Parathyroid adenoma (tissue), 2 donors: ENCODE measurements at regions not wholly inside any gene's neighbourhood (a gene's known extent, or its start where the extent isn't known, plus 50 kb on each side); places are given as distances from the start of the nearest gene placed in this dataset.

Experiments used
- H2AFZ ChIP-seq: fragments of 300-600 bp; sonication (generic); one replicate; pipeline ENCODE4 v1.7.0; 2017; ENCODE audit warnings: antibody characterized with exemption, mild to moderate bottlenecking
- H3K27ac ChIP-seq: fragments of 300-600 bp; sonication (generic); one replicate; pipeline ENCODE4 v1.7.0; 2017
- H3K27me3 ChIP-seq: fragments of 300-600 bp; sonication (generic); one replicate; pipeline ENCODE4 v1.7.0; 2017; ENCODE audit warnings: low read length; ENCODE audit not compliant: control insufficient read depth, insufficient read depth
- H3K36me3 ChIP-seq: fragments of 300-600 bp; sonication (generic); one replicate; pipeline ENCODE4 v1.7.0; 2017; ENCODE audit warnings: low read length; ENCODE audit not compliant: control insufficient read depth, insufficient read depth
- H3K4me1 ChIP-seq: fragments of 300-600 bp; sonication (generic); one replicate; pipeline ENCODE4 v1.7.0; 2017; ENCODE audit warnings: control low read depth
- H3K4me2 ChIP-seq: fragments of 300-600 bp; sonication (generic); one replicate; pipeline ENCODE4 v1.7.0; 2017; ENCODE audit warnings: low read length
- H3K4me3 ChIP-seq: fragments of 300-600 bp; sonication (generic); one replicate; pipeline ENCODE4 v1.7.0; 2017; ENCODE audit warnings: low read depth, low read length
- H3K79me2 ChIP-seq: fragments of 300-600 bp; sonication (generic); one replicate; pipeline ENCODE4 v1.7.0; 2017; ENCODE audit warnings: control low read depth
- H3K9ac ChIP-seq: fragments of 300-600 bp; sonication (generic); one replicate; pipeline ENCODE4 v1.7.0; 2017; ENCODE audit warnings: mild to moderate bottlenecking
- H3K9me3 ChIP-seq: fragments of 300-600 bp; sonication (generic); one replicate; pipeline ENCODE4 v1.7.0; 2017; ENCODE audit warnings: low read length; ENCODE audit not compliant: control insufficient read depth
- TF ChIP-seq, protein P1 (sequence below): fragments of 300-600 bp; sonication (generic); IDR thresholded peaks from one replicate; pipeline ENCODE4 v1.7.0; 2017; ENCODE audit warnings: antibody characterized with exemption, mild to moderate bottlenecking
- donor health status: primary hyperparathyroidism.

GRCh38 chr4:18524667-18525066 is 503.1 kb upstream of the LCORL start:
- no peak overlapping the region for H3K9ac ChIP-seq
- H3K79me2 ChIP-seq = no peaks in the 10 kb centered on the region
- H3K4me1 ChIP-seq = no peaks in the 10 kb centered on the region
- H3K4me3 ChIP-seq = no peak overlapping the region
- no peak overlapping the region for H3K4me2 ChIP-seq
- no peaks in the 10 kb centered on the region for H3K9me3 ChIP-seq
- no peaks in the 10 kb centered on the region for H3K27me3 ChIP-seq
- no peak overlapping the region for H2AFZ ChIP-seq
- TF ChIP-seq, protein P1, sequence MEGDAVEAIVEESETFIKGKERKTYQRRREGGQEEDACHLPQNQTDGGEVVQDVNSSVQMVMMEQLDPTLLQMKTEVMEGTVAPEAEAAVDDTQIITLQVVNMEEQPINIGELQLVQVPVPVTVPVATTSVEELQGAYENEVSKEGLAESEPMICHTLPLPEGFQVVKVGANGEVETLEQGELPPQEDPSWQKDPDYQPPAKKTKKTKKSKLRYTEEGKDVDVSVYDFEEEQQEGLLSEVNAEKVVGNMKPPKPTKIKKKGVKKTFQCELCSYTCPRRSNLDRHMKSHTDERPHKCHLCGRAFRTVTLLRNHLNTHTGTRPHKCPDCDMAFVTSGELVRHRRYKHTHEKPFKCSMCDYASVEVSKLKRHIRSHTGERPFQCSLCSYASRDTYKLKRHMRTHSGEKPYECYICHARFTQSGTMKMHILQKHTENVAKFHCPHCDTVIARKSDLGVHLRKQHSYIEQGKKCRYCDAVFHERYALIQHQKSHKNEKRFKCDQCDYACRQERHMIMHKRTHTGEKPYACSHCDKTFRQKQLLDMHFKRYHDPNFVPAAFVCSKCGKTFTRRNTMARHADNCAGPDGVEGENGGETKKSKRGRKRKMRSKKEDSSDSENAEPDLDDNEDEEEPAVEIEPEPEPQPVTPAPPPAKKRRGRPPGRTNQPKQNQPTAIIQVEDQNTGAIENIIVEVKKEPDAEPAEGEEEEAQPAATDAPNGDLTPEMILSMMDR = no peak
- no peak overlapping the region for H3K27ac ChIP-seq
- H3K36me3 ChIP-seq = no peaks in the 10 kb centered on the region

GRCh38 chr4:18518098-18518497 is 496.5 kb upstream of the LCORL start:
- Histone ChIP-seq H3K9ac (no peak overlapping the region), H3K4me3 (no peak overlapping the region), H3K27me3 (no peaks in the 10 kb centered on the region), H3K4me2 (no peak overlapping the region), H3K27ac (no peak overlapping the region), H2AFZ (no peak overlapping the region), H3K4me1 (no peaks in the 10 kb centered on the region), H3K9me3 (no peaks in the 10 kb centered on the region), H3K79me2 (no peaks in the 10 kb centered on the region), H3K36me3 (no peaks in the 10 kb centered on the region)
- TF ChIP-seq, protein P1 = no peak

DNA sequence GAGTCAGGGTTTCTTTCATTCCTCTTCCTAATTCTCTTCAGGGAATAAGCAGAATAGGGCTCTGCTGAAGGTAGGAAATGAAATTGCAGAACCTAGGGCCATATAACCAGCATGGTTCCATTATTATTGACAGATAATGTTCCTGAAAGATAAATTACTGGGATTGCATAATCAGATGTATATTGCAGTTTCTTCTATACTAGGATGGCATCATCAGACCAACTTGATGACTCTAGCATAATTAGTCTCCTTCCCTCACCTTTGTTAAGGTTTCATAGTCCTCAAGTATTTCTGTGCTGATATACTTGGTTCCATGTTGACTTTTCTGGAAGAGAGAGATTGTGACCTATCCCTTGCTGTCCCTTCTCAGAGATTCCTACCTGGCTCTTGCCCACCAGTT is 492.3 kb upstream of the LCORL start:
- Histone ChIP-seq H3K36me3 (no peaks in the 10 kb centered on the region), H3K4me1 (no peaks in the 10 kb centered on the region), H3K9me3 (no peaks in the 10 kb centered on the region), H3K9ac (no peak overlapping the region), H3K4me2 (no peak overlapping the region), H3K79me2 (no peaks in the 10 kb centered on the region), H3K4me3 (no peak overlapping the region), H3K27me3 (no peaks in the 10 kb centered on the region), H2AFZ (no peak overlapping the region), H3K27ac (no peak overlapping the region)
- TF ChIP-seq, protein P1 = no peak

DNA sequence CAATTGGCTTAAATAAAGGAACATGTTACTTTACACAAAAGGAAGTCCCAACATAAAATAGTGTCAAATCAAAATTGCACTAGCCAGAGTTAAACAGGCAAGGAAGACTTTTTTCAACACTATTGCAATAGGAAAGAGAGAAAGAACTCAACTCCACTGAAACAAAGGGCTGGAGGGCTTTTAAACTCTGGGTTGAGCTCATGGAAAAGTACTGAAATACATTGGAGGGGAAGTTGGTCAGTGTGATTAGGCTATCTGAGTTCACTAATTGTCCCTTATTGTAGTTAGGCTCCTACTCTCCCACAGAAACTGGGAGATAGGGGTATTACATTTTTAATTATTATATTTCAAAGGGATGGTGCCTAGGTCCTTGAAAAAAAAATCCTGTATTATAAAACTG is 491.2 kb upstream of the LCORL start:
- TF ChIP-seq, protein P1 = no peak
- H3K4me2 ChIP-seq = no peak overlapping the region

GRCh38 chr4:18511727-18512126 is 490.2 kb upstream of the LCORL start:
- H3K79me2 ChIP-seq = no peaks in the 10 kb centered on the region
- no peaks in the 10 kb centered on the region for H3K27me3 ChIP-seq
- no peaks in the 10 kb centered on the region for H3K36me3 ChIP-seq
- no peak overlapping the region for H2AFZ ChIP-seq
- no peak overlapping the region for H3K27ac ChIP-seq
- H3K4me1 ChIP-seq = no peaks in the 10 kb centered on the region
- H3K4me2 ChIP-seq = no peak overlapping the region
- TF ChIP-seq, protein P1 = no peak
- H3K4me3 ChIP-seq = no peak overlapping the region
- H3K9me3 ChIP-seq = no peaks in the 10 kb centered on the region
- no peak overlapping the region for H3K9ac ChIP-seq

More for the DNA sequence above, 491.2 kb upstream of the LCORL start:
- Histone ChIP-seq H3K27me3 (no peaks in the 10 kb centered on the region), H2AFZ (no peak overlapping the region), H3K9me3 (no peaks in the 10 kb centered on the region), H3K79me2 (no peaks in the 10 kb centered on the region), H3K27ac (no peak overlapping the region), H3K9ac (no peak overlapping the region), H3K4me1 (no peaks in the 10 kb centered on the region), H3K4me3 (no peak overlapping the region), H3K36me3 (no peaks in the 10 kb centered on the region)
